ENCODE measurements at regions not wholly inside any gene's neighbourhood (a gene's known extent, or its start where the extent isn't known, plus 50 kb on each side); places are given as distances from the start of the nearest gene placed in this dataset.

- no peaks in the 10 kb centered on the region for H3K9me3 ChIP-seq
- 33% methylated on average over 1 of the region's 1 CpG for WGBS (ENCODE audit: insufficient coverage, low coverage, low lambda C conversion rate, missing lambda C conversion rate)
- no peaks in the 10 kb centered on the region for H3K36me3 ChIP-seq
- ATAC-seq: no peak
- TF ChIP-seq POLR2A (IDR thresholded peaks at IDR 0.05): no peak
- TF ChIP-seq, protein P1, sequence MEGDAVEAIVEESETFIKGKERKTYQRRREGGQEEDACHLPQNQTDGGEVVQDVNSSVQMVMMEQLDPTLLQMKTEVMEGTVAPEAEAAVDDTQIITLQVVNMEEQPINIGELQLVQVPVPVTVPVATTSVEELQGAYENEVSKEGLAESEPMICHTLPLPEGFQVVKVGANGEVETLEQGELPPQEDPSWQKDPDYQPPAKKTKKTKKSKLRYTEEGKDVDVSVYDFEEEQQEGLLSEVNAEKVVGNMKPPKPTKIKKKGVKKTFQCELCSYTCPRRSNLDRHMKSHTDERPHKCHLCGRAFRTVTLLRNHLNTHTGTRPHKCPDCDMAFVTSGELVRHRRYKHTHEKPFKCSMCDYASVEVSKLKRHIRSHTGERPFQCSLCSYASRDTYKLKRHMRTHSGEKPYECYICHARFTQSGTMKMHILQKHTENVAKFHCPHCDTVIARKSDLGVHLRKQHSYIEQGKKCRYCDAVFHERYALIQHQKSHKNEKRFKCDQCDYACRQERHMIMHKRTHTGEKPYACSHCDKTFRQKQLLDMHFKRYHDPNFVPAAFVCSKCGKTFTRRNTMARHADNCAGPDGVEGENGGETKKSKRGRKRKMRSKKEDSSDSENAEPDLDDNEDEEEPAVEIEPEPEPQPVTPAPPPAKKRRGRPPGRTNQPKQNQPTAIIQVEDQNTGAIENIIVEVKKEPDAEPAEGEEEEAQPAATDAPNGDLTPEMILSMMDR (IDR thresholded peaks at IDR 0.05): no peak
- no peaks in the 10 kb centered on the region for H3K27me3 ChIP-seq
- H3K4me3 ChIP-seq: no peak overlapping the region
- H3K27ac ChIP-seq: no peak overlapping the region
- DNase-seq: no peak
- no peaks in the 10 kb centered on the region for H3K4me1 ChIP-seq
- intact Hi-C loops (cut with DNase I): no loop called here
These were observed 176.4 kb upstream of the HABP2 start for GRCh38 chr10:113376428-113376827.

DNA sequence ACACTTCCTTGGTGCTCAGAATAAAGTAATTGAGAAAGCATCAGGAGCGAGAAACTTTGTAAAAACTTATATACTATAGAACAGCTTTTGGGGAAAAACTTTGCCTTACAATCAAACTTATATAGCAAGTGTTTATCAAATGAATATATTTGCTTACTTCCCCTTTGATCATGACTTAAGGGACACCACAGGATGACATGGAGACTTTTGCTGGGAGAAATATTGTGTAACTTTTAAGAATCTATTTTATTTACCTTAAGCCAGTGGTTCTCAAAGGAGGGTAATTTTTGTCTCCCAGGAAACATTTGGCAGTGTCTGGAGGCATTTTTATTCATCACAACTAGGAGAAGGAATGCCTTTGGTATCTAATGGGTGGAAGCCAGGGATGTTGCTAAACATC lies 173.8 kb upstream of the HABP2 start:
- intact Hi-C loops (cut with DNase I): no loop called here
- Histone ChIP-seq H3K27me3 (no peaks in the 10 kb centered on the region), H3K36me3 (no peaks in the 10 kb centered on the region), H3K4me1 (no peaks in the 10 kb centered on the region), H3K27ac (no peak overlapping the region), H3K9me3 (no peaks in the 10 kb centered on the region), H3K4me3 (no peak overlapping the region)
- TF ChIP-seq, protein P1 (IDR thresholded peaks at IDR 0.05): no peak
- TF ChIP-seq POLR2A (IDR thresholded peaks at IDR 0.05): no peak
- ATAC-seq (no peak), DNase-seq (no peak)
- WGBS (ENCODE audit: insufficient coverage, low coverage, low lambda C conversion rate, missing lambda C conversion rate): 82% methylated on average over 1 of the region's 1 CpG

DNA sequence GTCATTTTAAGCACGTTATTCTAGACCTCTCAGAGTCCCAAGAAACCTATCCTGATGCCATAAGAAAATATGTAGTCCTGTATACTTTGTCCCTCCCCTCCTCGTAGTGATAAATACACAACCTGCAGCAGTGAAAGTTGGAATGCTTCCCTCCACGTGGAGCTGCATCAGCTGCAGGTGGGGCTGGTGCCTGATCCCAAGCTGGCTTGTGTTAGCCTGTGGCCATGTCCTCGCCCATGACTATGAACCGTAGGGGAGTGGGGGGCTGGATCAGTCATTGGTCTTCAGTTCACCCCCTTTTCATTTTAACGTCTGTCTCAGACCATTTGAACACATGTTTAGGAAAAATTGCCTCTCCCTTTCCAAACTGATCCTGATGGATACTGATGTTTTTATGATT lies 171.4 kb upstream of the HABP2 start:
- ATAC-seq (no peak), DNase-seq (no peak)
- Histone ChIP-seq H3K9me3 (no peaks in the 10 kb centered on the region), H3K36me3 (no peaks in the 10 kb centered on the region), H3K27ac (no peak overlapping the region), H3K4me3 (no peak overlapping the region), H3K4me1 (peaks cover 0 to 5% (median 0%) of the 10 kb centered on the region in 4 donors), H3K27me3 (no peaks in the 10 kb centered on the region)
- no peak for TF ChIP-seq POLR2A (IDR thresholded peaks at IDR 0.05)
- TF ChIP-seq, protein P1 (IDR thresholded peaks at IDR 0.05): no peak
- WGBS (ENCODE audit: insufficient coverage, low coverage, low lambda C conversion rate, missing lambda C conversion rate): 52% methylated on average over 5 of the region's 6 CpGs
- intact Hi-C loops (cut with DNase I): loop anchor here in 1 of 2 donors (10.0 kb wide), 1 partner anchor 907 kb away; no protein-coding TSS in a partner anchor

DNA sequence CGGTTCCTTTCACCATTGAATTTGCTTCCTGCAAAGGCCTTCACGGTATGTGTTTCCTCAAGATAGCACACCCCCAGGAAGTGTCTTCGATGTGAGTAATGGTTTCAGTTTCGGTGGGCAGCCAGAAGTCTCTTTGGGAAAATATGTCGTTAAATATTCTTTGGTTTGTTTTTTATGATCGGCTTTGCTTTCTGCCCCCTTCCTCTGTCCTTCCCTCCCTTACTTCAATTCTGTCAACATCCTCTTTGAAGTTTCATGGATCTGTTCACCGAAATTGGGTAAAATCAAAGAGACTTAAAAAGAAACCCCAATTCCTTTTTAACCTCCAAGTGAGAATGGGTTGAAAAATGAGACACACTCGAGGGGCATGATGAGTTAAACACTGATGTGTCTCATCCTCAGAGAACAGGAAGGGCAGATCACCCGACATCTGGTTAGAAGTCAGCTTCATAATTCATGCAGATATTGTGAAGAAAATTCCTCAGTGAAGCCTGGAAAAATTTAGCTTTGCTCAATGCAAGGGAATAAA lies 170.8 kb upstream of the HABP2 start:
- no peak for TF ChIP-seq POLR2A (IDR thresholded peaks at IDR 0.05)
- TF ChIP-seq, protein P1 (IDR thresholded peaks at IDR 0.05): no peak
- WGBS (ENCODE audit: insufficient coverage, low coverage, low lambda C conversion rate, missing lambda C conversion rate): 34% methylated on average over 9 of the region's 9 CpGs
- H3K4me3 ChIP-seq: no peak overlapping the region

More for the DNA sequence above, 170.8 kb upstream of the HABP2 start:
- H3K4me1 ChIP-seq: peaks cover 0 to 5% (median 0%) of the 10 kb centered on the region in 4 donors
- H3K36me3 ChIP-seq: no peaks in the 10 kb centered on the region
- no peak for DNase-seq
- H3K27ac ChIP-seq: peak overlapping the region; percentile 24 to 40 (median 36)
- peak; percentile 25 to 50 (median 41) for ATAC-seq
- H3K27me3 ChIP-seq: no peaks in the 10 kb centered on the region
- intact Hi-C loops (cut with DNase I): loop anchor here in 1 of 2 donors (10.0 kb wide), 1 partner anchor 907 kb away; no protein-coding TSS in a partner anchor
- no peaks in the 10 kb centered on the region for H3K9me3 ChIP-seq

All from right lobe of liver (tissue), 6 donors.